ENCODE measurements at regions not wholly inside any gene's neighbourhood (a gene's known extent, or its start where the extent isn't known, plus 50 kb on each side); places are given as distances from the start of the nearest gene placed in this dataset.
A peak's percentile ranks its signal among the peaks of the same experiment; 100 is the strongest.
"Not testable (repeated sequence)": the region's sequence is repeated elsewhere in the genome, so short reads cannot be mapped to it uniquely, and the experiment has no call there.

DNA sequence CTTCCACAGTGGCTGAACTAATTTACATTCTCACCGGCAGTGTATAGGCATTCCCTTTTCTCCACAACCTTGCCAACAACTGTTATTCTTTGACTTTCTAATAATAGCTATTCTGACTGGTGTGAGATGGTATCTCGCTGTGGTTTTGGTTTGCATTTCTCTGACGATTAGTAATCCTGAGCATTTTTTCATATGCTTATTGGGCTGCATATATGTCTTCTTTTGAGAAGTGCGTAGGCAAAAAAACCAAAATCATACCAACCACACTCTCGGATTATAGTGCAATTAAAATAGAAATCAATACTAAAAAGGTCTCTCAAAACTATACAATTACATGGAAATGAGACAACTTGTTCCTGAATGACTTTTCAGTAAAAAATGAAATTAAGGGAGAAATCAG, 74.8 kb upstream of the NBPF20 start:
- H3K4me3 Mint-ChIP-seq; H3K9me3 Mint-ChIP-seq; H3K27me3 Mint-ChIP-seq; H3K36me3 Mint-ChIP-seq (ENCODE audit: low read depth); H3K27ac Mint-ChIP-seq; DNase-seq; H3K4me1 Mint-ChIP-seq (ENCODE audit: low read depth): not testable (repeated sequence)

DNA sequence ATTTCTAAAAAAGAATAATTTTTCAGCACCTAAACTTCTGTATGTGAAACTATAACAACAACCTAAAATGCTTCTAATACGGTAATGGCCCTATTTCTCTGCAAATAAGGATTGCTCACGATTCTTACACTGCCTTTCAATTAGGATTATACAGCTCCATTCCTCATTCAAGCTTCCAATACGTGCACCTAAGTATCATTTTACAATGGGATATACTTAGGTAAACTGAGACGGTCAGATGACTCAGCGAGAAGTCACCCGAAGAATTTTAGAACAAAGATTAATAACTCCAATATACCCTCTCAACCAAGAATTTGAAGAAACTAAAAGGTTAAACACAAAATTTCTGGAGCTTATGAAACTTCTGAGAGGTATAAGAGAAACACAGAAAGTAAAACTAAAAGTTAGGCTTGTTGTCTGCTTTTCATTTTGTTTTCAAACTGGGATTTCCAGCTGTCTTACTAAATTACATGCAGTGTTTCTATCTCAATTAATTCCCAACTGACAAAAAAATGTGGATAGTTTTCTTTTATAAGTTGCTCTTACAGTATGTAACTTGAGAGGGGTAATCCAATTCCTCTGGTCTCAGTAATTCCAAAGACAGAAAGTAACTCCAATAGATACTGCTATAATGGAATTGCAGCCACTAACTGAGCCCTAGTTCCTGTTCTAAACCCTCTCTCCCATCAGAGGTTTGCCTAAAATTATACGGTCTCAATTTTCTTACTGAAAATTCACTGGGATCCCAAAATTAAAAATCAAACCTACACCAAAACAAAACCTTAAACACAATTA, 69.9 kb upstream of the NBPF20 start:
- H3K4me1 Mint-ChIP-seq (ENCODE audit: low read depth); H3K4me3 Mint-ChIP-seq; H3K27me3 Mint-ChIP-seq; H3K36me3 Mint-ChIP-seq (ENCODE audit: low read depth); H3K9me3 Mint-ChIP-seq; H3K27ac Mint-ChIP-seq; DNase-seq: not testable (repeated sequence)

DNA sequence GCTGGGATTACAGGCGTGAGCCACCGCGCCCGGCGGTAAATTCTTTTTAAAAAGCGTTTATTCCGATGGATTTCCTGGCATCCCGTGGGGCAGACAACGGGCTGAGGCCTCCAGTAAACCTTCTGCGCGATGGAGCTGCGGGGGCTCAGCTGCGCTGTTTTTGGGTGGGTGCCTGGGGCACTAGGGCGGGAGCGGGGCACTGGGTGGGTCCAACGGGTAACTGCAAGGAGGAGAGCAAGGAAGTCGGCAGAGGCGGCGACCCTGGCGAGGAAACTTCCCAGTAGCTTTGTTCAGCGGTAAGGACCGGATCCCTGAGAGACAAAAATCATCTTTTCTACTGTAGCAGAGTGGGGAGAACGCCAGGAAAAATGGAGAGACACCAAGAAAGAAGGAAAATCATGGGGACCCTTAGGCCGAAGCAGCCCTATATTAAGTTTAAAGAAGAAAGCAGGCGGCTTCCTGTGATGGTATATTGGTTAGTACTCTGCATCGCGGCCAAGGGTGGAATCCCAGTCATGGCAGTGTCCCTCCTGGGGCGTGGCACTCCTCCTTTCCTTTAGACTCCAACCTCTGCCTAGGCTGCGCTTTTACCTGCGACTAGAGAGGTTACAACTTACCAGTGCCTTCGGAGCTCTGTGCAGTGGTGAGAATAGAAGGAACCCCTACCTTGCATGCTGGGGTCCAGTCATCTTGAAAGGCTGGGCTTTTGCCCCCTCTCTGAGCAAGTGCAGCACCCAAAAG, 63.0 kb upstream of the NBPF20 start:
- H3K9me3 Mint-ChIP-seq; H3K36me3 Mint-ChIP-seq (ENCODE audit: low read depth); H3K4me1 Mint-ChIP-seq (ENCODE audit: low read depth); H3K4me3 Mint-ChIP-seq; DNase-seq; H3K27me3 Mint-ChIP-seq; H3K27ac Mint-ChIP-seq: not testable (repeated sequence)

DNA sequence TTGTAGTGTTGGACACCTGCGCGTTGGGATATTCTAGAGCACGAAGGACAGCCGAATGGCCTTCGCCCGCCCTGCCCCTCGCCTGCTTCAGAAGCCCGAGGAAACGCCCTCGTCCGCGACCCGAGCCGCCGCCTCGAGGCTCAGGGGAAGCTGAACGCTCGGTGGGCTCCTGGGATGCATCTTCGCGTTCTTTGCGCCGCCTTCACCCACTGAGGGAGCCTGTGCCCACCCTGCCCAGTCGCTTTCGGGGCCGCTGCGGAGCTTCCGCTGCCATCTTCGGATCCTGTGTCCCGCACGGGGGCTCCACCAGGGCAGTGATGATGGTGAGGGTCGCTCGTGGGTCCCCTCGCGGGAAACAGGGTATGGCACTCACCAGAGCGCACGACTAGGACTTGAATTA, 61.8 kb upstream of the NBPF20 start:
- not testable (repeated sequence) for H3K9me3 Mint-ChIP-seq; H3K36me3 Mint-ChIP-seq (ENCODE audit: low read depth); H3K4me3 Mint-ChIP-seq; H3K27ac Mint-ChIP-seq; H3K4me1 Mint-ChIP-seq (ENCODE audit: low read depth)
- peak; percentile 45 for DNase-seq
- peaks cover 12% of the 10 kb centered on the region for H3K27me3 Mint-ChIP-seq

DNA sequence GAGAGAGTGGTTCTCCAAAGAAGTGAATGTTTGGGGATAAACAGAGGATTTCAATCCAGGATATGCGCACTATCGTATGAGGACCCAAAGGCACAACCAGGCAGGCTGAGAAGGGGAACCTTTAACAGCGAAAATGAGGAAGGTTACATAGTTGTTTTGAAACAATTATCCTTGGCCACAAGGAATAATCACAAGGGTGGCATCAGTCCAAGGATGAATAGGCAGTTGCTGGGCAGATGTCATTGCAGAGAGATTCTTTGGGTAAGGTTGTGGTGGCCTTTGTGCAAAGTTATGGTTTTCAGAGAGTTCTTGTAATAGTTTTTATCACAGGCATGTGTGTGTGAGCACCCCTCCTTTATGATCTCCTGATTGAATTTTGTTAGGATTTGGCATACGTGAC, 58.9 kb upstream of the NBPF20 start:
- not testable (repeated sequence) for H3K27ac Mint-ChIP-seq; H3K4me1 Mint-ChIP-seq (ENCODE audit: low read depth); H3K36me3 Mint-ChIP-seq (ENCODE audit: low read depth); DNase-seq; H3K4me3 Mint-ChIP-seq; H3K9me3 Mint-ChIP-seq
- peaks cover 12% of the 10 kb centered on the region for H3K27me3 Mint-ChIP-seq

DNA sequence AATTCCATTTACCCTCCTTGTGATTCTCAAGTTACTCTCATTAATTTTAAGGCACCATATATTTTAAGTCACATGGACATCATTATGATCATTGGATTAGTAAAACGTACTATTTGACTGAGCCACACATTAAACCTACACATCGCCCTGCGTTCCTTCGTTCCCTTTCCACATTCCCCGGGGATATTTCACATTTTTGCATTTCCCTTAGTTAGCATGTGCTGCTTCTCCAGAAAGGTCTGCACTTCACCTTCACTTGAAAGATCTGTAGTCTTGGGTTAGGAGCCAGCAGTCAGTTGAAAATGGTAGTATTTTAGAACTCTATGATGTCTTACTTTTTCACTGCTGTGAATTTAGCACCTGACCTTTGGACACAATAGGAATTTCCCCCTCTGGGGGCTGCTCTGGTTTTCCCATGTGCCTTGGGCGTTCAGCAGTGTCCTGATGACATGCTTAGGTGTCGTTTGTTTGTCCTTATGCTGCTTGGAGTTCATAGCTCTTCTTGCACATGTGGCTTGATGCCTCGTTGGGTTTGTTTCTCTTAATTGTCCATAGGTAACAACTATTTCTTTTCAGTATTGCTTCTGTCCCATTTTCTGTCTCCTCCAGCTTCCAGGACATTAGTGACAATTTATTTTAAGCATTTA, 56.9 kb upstream of the NBPF20 start:
- H3K27ac Mint-ChIP-seq; H3K4me1 Mint-ChIP-seq (ENCODE audit: low read depth); H3K4me3 Mint-ChIP-seq: not testable (repeated sequence)

DNA sequence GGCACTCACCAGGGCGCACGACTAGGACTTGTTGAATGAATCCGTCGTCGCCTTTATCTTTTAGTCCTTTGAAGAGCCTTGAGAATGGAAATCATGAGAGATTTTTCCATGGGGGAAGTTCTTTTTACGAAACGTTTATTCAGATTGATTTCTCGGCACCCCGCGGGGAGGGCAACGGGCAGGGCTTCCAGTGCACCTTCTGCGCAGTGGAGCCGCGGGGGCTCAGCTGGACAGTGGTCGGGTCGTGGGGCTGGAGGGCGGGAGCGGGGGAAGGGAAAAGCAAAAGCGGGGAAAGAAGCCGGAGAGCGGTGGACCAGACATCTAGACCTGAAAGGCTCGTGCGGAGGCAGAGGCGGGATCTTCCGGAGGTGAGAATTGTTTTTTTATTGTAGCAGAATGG, 50.6 kb upstream of the NBPF20 start:
- not testable (repeated sequence) for H3K36me3 Mint-ChIP-seq (ENCODE audit: low read depth); H3K4me1 Mint-ChIP-seq (ENCODE audit: low read depth); H3K9me3 Mint-ChIP-seq; H3K27ac Mint-ChIP-seq; H3K27me3 Mint-ChIP-seq
- peak; percentile 45 for DNase-seq
- H3K4me3 Mint-ChIP-seq = peak overlapping the region; percentile 79

More for the DNA sequence above, 56.9 kb upstream of the NBPF20 start:
- not testable (repeated sequence) for H3K36me3 Mint-ChIP-seq (ENCODE audit: low read depth); H3K9me3 Mint-ChIP-seq; DNase-seq
- peaks cover 12% of the 10 kb centered on the region for H3K27me3 Mint-ChIP-seq

DNA sequence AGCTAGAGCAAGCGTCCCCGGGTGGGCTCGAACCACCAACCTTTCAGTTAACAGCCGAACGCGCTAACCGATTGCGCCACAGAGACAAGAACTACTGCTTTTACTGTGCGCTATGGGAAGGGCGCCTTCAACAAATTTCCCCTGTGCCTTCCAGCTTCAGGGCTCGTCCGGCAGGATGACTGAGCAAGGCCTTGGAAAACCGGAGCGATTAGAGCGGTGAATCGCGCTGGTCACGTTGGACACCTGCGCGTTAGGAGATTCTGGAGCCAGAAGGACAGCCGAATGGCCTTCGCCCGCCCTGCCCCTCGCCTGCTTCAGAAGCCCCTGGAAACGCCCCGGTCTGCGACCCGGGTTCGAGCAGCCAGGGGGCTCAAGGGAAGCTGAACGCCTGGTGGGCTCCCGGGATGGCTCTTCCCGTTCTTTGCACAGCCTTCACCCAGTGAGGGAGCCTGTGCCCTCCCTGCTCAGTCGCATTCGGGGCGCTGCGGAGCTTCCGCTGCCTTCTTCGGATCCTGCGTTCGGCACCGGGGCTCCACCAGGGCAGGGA, 50.0 kb upstream of the NBPF20 start:
- not testable (repeated sequence) for H3K36me3 Mint-ChIP-seq (ENCODE audit: low read depth); H3K27me3 Mint-ChIP-seq; H3K9me3 Mint-ChIP-seq; H3K4me1 Mint-ChIP-seq (ENCODE audit: low read depth)
- DNase-seq = peak; percentile 65
- Mint-ChIP-seq H3K27ac (peak overlapping the region; percentile 90), H3K4me3 (peak overlapping the region; percentile 79)

All from activated T-cell treated with anti-CD3 and anti-CD28 coated beads, Interleukin-2, amount 50 U/mL, for 24 hours (primary cell).